GM12878 (cell line): ENCODE measurements at regions not wholly inside any gene's neighbourhood (a gene's known extent, or its start where the extent isn't known, plus 50 kb on each side); places are given as distances from the start of the nearest gene placed in this dataset.
A peak's percentile ranks its signal among the peaks of the same experiment; 100 is the strongest.

ENCODE experiments used
- ATAC-seq: fragments of 200-7000 bp; cut with Tn5 transposase; 3 replicates; pipeline ENCODE4 v1.9.1; 2020; ENCODE audit warnings: mild to moderate bottlenecking, moderate library complexity
- BruUV-seq: library from RNA; stranded (reverse); fragments of 400-500 nt; replicated peaks from 2 replicates; lab custom pipeline; 2021; lab: Mats Ljungman, UMichigan
- CTCF ChIA-PET: fragments of 300-600 bp; sonication (Branson Sonifier 250); formaldehyde crosslinking; extraction: SDS; loops from one replicate; lab custom pipeline; 2021; ENCODE audit warnings: inconsistent platforms; lab: Yijun Ruan, JAX
- POLR2A ChIA-PET: fragments of 350-600 bp; formaldehyde crosslinking; extraction: SDS; loops from one replicate; lab custom pipeline; 2021; ENCODE audit warnings: inconsistent platforms; lab: Charles Lee
- RAD21 ChIA-PET: fragments of 300-600 bp; sonication (Branson Sonifier 250); formaldehyde crosslinking; loops from one replicate; lab custom pipeline; 2023; ENCODE audit warnings: antibody characterized with exemption; ENCODE audit not compliant: unreplicated experiment; lab: Charles Lee
- SMC1A ChIA-PET: fragments of 300-600 bp; sonication (Branson Sonifier 250); formaldehyde crosslinking; loops from one replicate; lab custom pipeline; 2023; ENCODE audit not compliant: unreplicated experiment, uncharacterized antibody; lab: Charles Lee
- DNase-seq: peaks from one replicate; pipeline ENCODE4 v3.0.0-alpha.2; 2011; ENCODE audit warnings: low read depth, low spot score
- FAIRE-seq: peaks from 3 replicates; lab custom pipeline; 2011; peaks lifted over from hg19 to GRCh38; lab: Jason Lieb, UNC
- H2AFZ ChIP-seq: 2 replicates; pipeline ENCODE4 v1.6.0; 2011; ENCODE audit warnings: low read depth, low read length, control low read depth; ENCODE audit not compliant: control insufficient read depth
- H3K27ac ChIP-seq: 2 replicates; pipeline ENCODE4 v1.5.1; 2011; ENCODE audit warnings: control low read depth; ENCODE audit not compliant: control insufficient read depth, insufficient read depth
- H3K27me3 ChIP-seq, 2 experiments: replicated peaks in 1 of 2; 2 replicates each; pipeline versions ENCODE4 v1.6.0 to v1.6.1; 2011; ENCODE audit warnings: low read length in 1 of 2; ENCODE audit not compliant: control insufficient read depth in 2 of 2, insufficient read depth in 2 of 2
- H3K36me3 ChIP-seq, 2 experiments: 2 replicates each; pipeline ENCODE4 v1.5.1; 2011; ENCODE audit warnings: low read length in 1 of 2; ENCODE audit not compliant: control insufficient read depth in 2 of 2, insufficient read depth in 2 of 2
- H3K4me1 ChIP-seq: 2 replicates; pipeline ENCODE4 v1.6.1; 2011; ENCODE audit warnings: mild to moderate bottlenecking, low read length, moderate library complexity, mixed read lengths; ENCODE audit not compliant: control insufficient read depth, insufficient read depth
- H3K4me2 ChIP-seq: 2 replicates; pipeline ENCODE4 v1.6.0; 2011; ENCODE audit warnings: control low read depth; ENCODE audit not compliant: control insufficient read depth, insufficient read depth
- H3K4me3 ChIP-seq: fragments of 200-600 bp; sonication (generic); 2 replicates; pipeline ENCODE4 v1.5.1; 2016
- H3K79me2 ChIP-seq: 2 replicates; pipeline ENCODE4 v1.6.0; 2011; ENCODE audit warnings: low read length; ENCODE audit not compliant: control insufficient read depth, insufficient read depth
- H3K9ac ChIP-seq: 2 replicates; pipeline ENCODE4 v1.8.0; 2011; ENCODE audit warnings: low read length, control low read depth, mixed read lengths; ENCODE audit not compliant: control insufficient read depth, insufficient read depth
- H3K9me3 ChIP-seq: replicated peaks from 3 replicates; pipeline ENCODE4 v1.5.1; 2011; ENCODE audit warnings: mild to moderate bottlenecking, low read length; ENCODE audit not compliant: control insufficient read depth, insufficient read depth
- H4K20me1 ChIP-seq: 2 replicates; pipeline ENCODE4 v1.6.0; 2011; ENCODE audit not compliant: control insufficient read depth, insufficient read depth
- CBX3 ChIP-seq: fragments of 200-600 bp; sonication (generic); IDR thresholded peaks from 2 replicates; pipeline ENCODE4 v1.6.1; 2016; ENCODE audit warnings: low read depth, borderline replicate concordance
- HSF1 ChIP-seq: fragments of 150-350 bp; IDR thresholded peaks from 2 replicates; pipeline ENCODE4 v1.6.1; 2014; ENCODE audit warnings: mild to moderate bottlenecking, low read depth, low read length
- KLF5 ChIP-seq: fragments of 450-650 bp; IDR thresholded peaks from 2 replicates; pipeline ENCODE4 v1.6.1; 2014; ENCODE audit warnings: mild to moderate bottlenecking; ENCODE audit not compliant: partially characterized antibody
- LARP7 ChIP-seq: fragments of 450-650 bp; IDR thresholded peaks from 2 replicates; pipeline ENCODE4 v1.6.1; 2017; ENCODE audit warnings: mild to moderate bottlenecking
- NFYA ChIP-seq: IDR thresholded peaks from 2 replicates; pipeline ENCODE4 v1.6.1; 2011; ENCODE audit warnings: low read depth, mild to moderate bottlenecking, low read length, improper control_type of control experiment, borderline replicate concordance
- PKNOX1 ChIP-seq: fragments of 450-650 bp; IDR thresholded peaks from 2 replicates; pipeline ENCODE4 v1.6.1; 2016; ENCODE audit warnings: mild to moderate bottlenecking
- RELA ChIP-seq: fragments of 450-650 bp; IDR thresholded peaks from 2 replicates; pipeline ENCODE4 v1.8.0; 2014; ENCODE audit warnings: borderline replicate concordance; ENCODE audit not compliant: partially characterized antibody
- RELB ChIP-seq: fragments of 450-650 bp; IDR thresholded peaks from 2 replicates; pipeline ENCODE4 v1.6.1; 2017; ENCODE audit warnings: low read depth, mild to moderate bottlenecking, moderate library complexity
- SPI1 ChIP-seq: IDR thresholded peaks from 2 replicates; pipeline ENCODE4 v1.6.1; 2011; ENCODE audit warnings: low read depth, mild to moderate bottlenecking, low read length, moderate library complexity, borderline replicate concordance; ENCODE audit not compliant: insufficient read depth
- YBX1 ChIP-seq: fragments of 450-650 bp; IDR thresholded peaks from 2 replicates; pipeline ENCODE4 v1.6.1; 2016; ENCODE audit warnings: antibody characterized with exemption
- WGBS: methylation state at CpG from one replicate; pipeline ENCODE4 v1.1.6; 2016; ENCODE audit warnings: low lambda C conversion rate; ENCODE audit not compliant: insufficient replicate concordance, insufficient coverage; ENCODE audit errors: missing lambda C conversion rate; 5-methylcytosine and 5-hydroxymethylcytosine counted together
- in situ Hi-C: fragments of 300-500 bp; cut with MboI; formaldehyde crosslinking; loops from 9 replicates; pipeline ENCODE4 v1.14.3; 2018; ENCODE audit warnings: mixed read lengths
- intact Hi-C: fragments of 100-400 bp; cut with micrococcal nuclease; formaldehyde crosslinking; loops from one replicate; pipeline ENCODE4 v1.14.2; 2022; ENCODE audit not compliant: unreplicated experiment

GRCh38 chr2:123073371-123073770 is 951.7 kb upstream of the CNTNAP5 start:
- Histone ChIP-seq H3K4me1 (no peaks in the 10 kb centered on the region), H3K27ac (no peak overlapping the region), H3K79me2 (no peaks in the 10 kb centered on the region), H3K4me3 (no peak overlapping the region), H2AFZ (no peak overlapping the region), H3K9ac (no peak overlapping the region), H3K27me3 (no peaks in the 10 kb centered on the region), H4K20me1 (no peaks in the 10 kb centered on the region), H3K9me3 (no peaks in the 10 kb centered on the region), H3K36me3 (no peaks in the 10 kb centered on the region), H3K4me2 (no peak overlapping the region)
- no peak for TF ChIP-seq RELA
- TF ChIP-seq LARP7: no peak
- TF ChIP-seq KLF5: no peak
- no peak for TF ChIP-seq NFYA
- no peak for TF ChIP-seq CBX3
- TF ChIP-seq SPI1: no peak
- no peak for TF ChIP-seq HSF1
- intact Hi-C loops (no loop called here), in situ Hi-C loops (no loop called here)
- DNase-seq: no peak
- no peak for ATAC-seq
- no peak for FAIRE-seq
- ChIA-PET CTCF (no interaction called here), RAD21 (no interaction called here), SMC1A (interaction anchor here (0.9 to 2.7 kb wide), 5 partner anchors 12 to 126 kb away, joined by 3 to 8 read pairs (median 4); no protein-coding TSS in a partner anchor), POLR2A (no interaction called here)
- 0% methylated on average over 1 of the region's 1 CpG for WGBS
- BruUV-seq: no TSS peak

- CTCF ChIA-PET: no interaction called here
- no TSS peak for BruUV-seq
- H3K36me3 ChIP-seq: no peaks in the 10 kb centered on the region
- DNase-seq: no peak
- no peaks in the 10 kb centered on the region for H3K4me1 ChIP-seq
- no peaks in the 10 kb centered on the region for H4K20me1 ChIP-seq
- no peaks in the 10 kb centered on the region for H3K9me3 ChIP-seq
- POLR2A ChIA-PET: no interaction called here
- SMC1A ChIA-PET: interaction anchor here (0.9 to 2.7 kb wide), 5 partner anchors 13 to 27 kb away, joined by 3 to 8 read pairs (median 4); no protein-coding TSS in a partner anchor
- no peaks in the 10 kb centered on the region for H3K79me2 ChIP-seq
- H3K9ac ChIP-seq: no peak overlapping the region
- H3K4me3 ChIP-seq: no peak overlapping the region
- intact Hi-C loops (no loop called here), in situ Hi-C loops (no loop called here)
- FAIRE-seq: no peak
- RAD21 ChIA-PET: no interaction called here
- H3K27ac ChIP-seq: no peak overlapping the region
- ATAC-seq: 0 out of 3 replicates have a peak, but pooled peaks have one; percentile 20
- H3K4me2 ChIP-seq: no peak overlapping the region
- H3K27me3 ChIP-seq: no peaks in the 10 kb centered on the region
- TF ChIP-seq RELB: no peak
- no peak for TF ChIP-seq PKNOX1
- TF ChIP-seq YBX1: no peak
- H2AFZ ChIP-seq: no peak overlapping the region
These were observed 951.1 kb upstream of the CNTNAP5 start for GRCh38 chr2:123073956-123074355.
